Neural cell (in vitro differentiated cells): ENCODE measurements at regions not wholly inside any gene's neighbourhood (a gene's known extent, or its start where the extent isn't known, plus 50 kb on each side); places are given as distances from the start of the nearest gene placed in this dataset.

ENCODE experiments used
- H2AFZ ChIP-seq: fragments of 200-600, 300-800 bp; sonication (generic), shearing (Covaris generic); 2 replicates; pipeline ENCODE4 v1.6.0; 2014; ENCODE audit warnings: low read depth, mild to moderate bottlenecking, antibody characterized with exemption, low read length, moderate library complexity
- H3F3A ChIP-seq: fragments of 200-600 bp; shearing (Covaris generic); 2 replicates; pipeline ENCODE4 v1.6.1; 2016; ENCODE audit warnings: mild to moderate bottlenecking, moderate library complexity, mixed read lengths, antibody characterized with exemption, low read length; ENCODE audit not compliant: insufficient read depth, poor library complexity, severe bottlenecking
- H3K27ac ChIP-seq: fragments of 200-600, 300-800 bp; sonication (generic), shearing (Covaris generic); 2 replicates; pipeline ENCODE4 v1.5.1; 2014; ENCODE audit warnings: mild to moderate bottlenecking, low read length, moderate library complexity
- H3K27me3 ChIP-seq: fragments of 300-800, 200-600 bp; sonication (generic), shearing (Covaris generic); 2 replicates; pipeline ENCODE4 v1.6.0; 2014; ENCODE audit warnings: mild to moderate bottlenecking, low read depth, low read length, moderate library complexity; ENCODE audit not compliant: insufficient read depth
- H3K36me3 ChIP-seq: fragments of 300-800, 200-600 bp; sonication (generic), shearing (Covaris generic); 2 replicates; pipeline ENCODE4 v1.5.1; 2014; ENCODE audit warnings: mild to moderate bottlenecking, antibody characterized with exemption, low read length, moderate library complexity; ENCODE audit not compliant: insufficient read depth
- H3K4me2 ChIP-seq: fragments of 300-800, 200-600 bp; sonication (generic), shearing (Covaris generic); 2 replicates; pipeline ENCODE4 v1.6.0; 2014; ENCODE audit warnings: mild to moderate bottlenecking, low read length
- H3K4me3 ChIP-seq: fragments of 300-800, 200-600 bp; sonication (generic), shearing (Covaris generic); 2 replicates; pipeline ENCODE4 v1.5.1; 2014; ENCODE audit warnings: mild to moderate bottlenecking, low read length, moderate library complexity
- H3K79me2 ChIP-seq: fragments of 200-600 bp; shearing (Covaris generic); replicated peaks from 2 replicates; pipeline ENCODE4 v1.6.0; 2014; ENCODE audit warnings: mild to moderate bottlenecking, low read length, moderate library complexity; ENCODE audit not compliant: insufficient read depth
- H3K9ac ChIP-seq: fragments of 300-800, 200-600 bp; sonication (generic), shearing (Covaris generic); 2 replicates; pipeline ENCODE4 v1.6.1; 2016; ENCODE audit warnings: mild to moderate bottlenecking, low read length, mixed read lengths
- H3K9me2 ChIP-seq: fragments of 200-600 bp; shearing (Covaris generic); 2 replicates; pipeline ENCODE4 v1.6.1; 2016; ENCODE audit warnings: mild to moderate bottlenecking, low read length, mixed read lengths; ENCODE audit not compliant: insufficient read depth
- H3K9me3 ChIP-seq: fragments of 200-600, 300-800 bp; sonication (generic), shearing (Covaris generic); 2 replicates; pipeline ENCODE4 v1.6.1; 2016; ENCODE audit warnings: mild to moderate bottlenecking, mixed run types, low read length, moderate library complexity, mixed read lengths
- H4K20me1 ChIP-seq: fragments of 200-600 bp; shearing (Covaris generic); 2 replicates; pipeline ENCODE4 v1.6.1; 2016; ENCODE audit warnings: mild to moderate bottlenecking, mixed run types; ENCODE audit not compliant: insufficient read depth
- CTCF ChIP-seq: fragments of 450-650 bp; IDR thresholded peaks from 2 replicates; pipeline ENCODE4 v1.5.1; 2014; ENCODE audit warnings: antibody characterized with exemption, mild to moderate bottlenecking, moderate library complexity; ENCODE audit not compliant: poor library complexity, severe bottlenecking
- EP300 ChIP-seq: fragments of 450-650 bp; conservative IDR thresholded peaks from 2 replicates; pipeline ENCODE4 v1.6.1; 2014; ENCODE audit warnings: antibody characterized with exemption, mild to moderate bottlenecking, moderate library complexity; ENCODE audit not compliant: poor library complexity, severe bottlenecking
- EZH2 ChIP-seq: fragments of 200-600, 300-800 bp; shearing (Covaris generic), sonication (generic); IDR thresholded peaks from 2 replicates; pipeline ENCODE4 v1.6.1; 2014; ENCODE audit warnings: antibody characterized with exemption, low read length, borderline replicate concordance, mild to moderate bottlenecking; ENCODE audit not compliant: insufficient read depth, poor library complexity, severe bottlenecking
- MXI1 ChIP-seq: fragments of 450-650 bp; conservative IDR thresholded peaks from 2 replicates; pipeline ENCODE4 v1.6.1; 2014; ENCODE audit warnings: antibody characterized with exemption, mild to moderate bottlenecking; ENCODE audit not compliant: poor library complexity, severe bottlenecking
- POLR2AphosphoS5 ChIP-seq: IDR thresholded peaks from 2 replicates; pipeline ENCODE4 v1.6.1; 2012
- RAD21 ChIP-seq: fragments of 450-650 bp; conservative IDR thresholded peaks from 2 replicates; pipeline ENCODE4 v1.6.1; 2014; ENCODE audit warnings: antibody characterized with exemption, mild to moderate bottlenecking, moderate library complexity
- REST ChIP-seq: IDR thresholded peaks from 2 replicates; pipeline ENCODE4 v1.6.1; 2012; ENCODE audit warnings: borderline replicate concordance
- SMC3 ChIP-seq: fragments of 450-650 bp; conservative IDR thresholded peaks from 2 replicates; pipeline ENCODE4 v1.6.1; 2014; ENCODE audit warnings: antibody characterized with exemption, mild to moderate bottlenecking, moderate library complexity; ENCODE audit not compliant: poor library complexity
- TAF1 ChIP-seq: IDR thresholded peaks from 2 replicates; pipeline ENCODE4 v1.6.1; 2012; ENCODE audit warnings: low read depth

- no peak overlapping the region for H3K27ac ChIP-seq
- no peaks in the 10 kb centered on the region for H3K27me3 ChIP-seq
- no peaks in the 10 kb centered on the region for H3K9me2 ChIP-seq
- H2AFZ ChIP-seq = no peak overlapping the region
- no peak for TF ChIP-seq EP300
- TF ChIP-seq POLR2AphosphoS5 = no peak
- TF ChIP-seq MXI1 = no peak
- TF ChIP-seq RAD21 = no peak
- TF ChIP-seq CTCF = no peak
- TF ChIP-seq REST = no peak
- no peak for TF ChIP-seq SMC3
- TF ChIP-seq TAF1 = no peak
- TF ChIP-seq EZH2 = no peak
- H3K4me3 ChIP-seq = no peak overlapping the region
- no peaks in the 10 kb centered on the region for H3K79me2 ChIP-seq
- H4K20me1 ChIP-seq = no peaks in the 10 kb centered on the region
- peaks cover 16% of the 10 kb centered on the region for H3F3A ChIP-seq
- peaks cover 4% of the 10 kb centered on the region for H3K9me3 ChIP-seq
- no peaks in the 10 kb centered on the region for H3K36me3 ChIP-seq
- no peak overlapping the region for H3K9ac ChIP-seq
- no peak overlapping the region for H3K4me2 ChIP-seq
Observed at GRCh38 chr20:48139262-48140041, 354.2 kb upstream of the SULF2 start.

- Histone ChIP-seq H3K36me3 (no peaks in the 10 kb centered on the region), H3K27me3 (no peaks in the 10 kb centered on the region), H3K4me2 (no peak overlapping the region), H3K27ac (no peak overlapping the region), H3K9ac (no peak overlapping the region), H3K9me2 (no peaks in the 10 kb centered on the region), H3K4me3 (no peak overlapping the region), H3K9me3 (no peaks in the 10 kb centered on the region), H3K79me2 (no peaks in the 10 kb centered on the region), H2AFZ (no peak overlapping the region), H3F3A (no peaks in the 10 kb centered on the region), H4K20me1 (no peaks in the 10 kb centered on the region)
- no peak for TF ChIP-seq MXI1
- TF ChIP-seq POLR2AphosphoS5 = no peak
- no peak for TF ChIP-seq EP300
- no peak for TF ChIP-seq CTCF
- TF ChIP-seq REST = no peak
- TF ChIP-seq SMC3 = no peak
- no peak for TF ChIP-seq RAD21
- TF ChIP-seq TAF1 = no peak
- no peak for TF ChIP-seq EZH2
Observed at GRCh38 chr20:48132834-48133233, 347.6 kb upstream of the SULF2 start.
